ENCODE measurements at regions not wholly inside any gene's neighbourhood (a gene's known extent, or its start where the extent isn't known, plus 50 kb on each side); places are given as distances from the start of the nearest gene placed in this dataset. TPM values are rescaled to one million over a fixed set of nuclear protein-coding genes. Genes with fewer than 3 reads are reported as not detected.

GRCh38 chr12:53887881-53888280 lies 50.8 kb upstream of the HOXC13 start:
- intact Hi-C loops (cut with DNase I), result no loop called here
- Histone ChIP-seq H3K4me3 (no peak overlapping the region), H3K9me3 (no peaks in the 10 kb centered on the region), H3K27ac (no peak overlapping the region), H3K4me1 (ENCODE audit: insufficient read depth) (no peaks in the 10 kb centered on the region), H3K36me3 (no peaks in the 10 kb centered on the region), H3K27me3 (no peaks in the 10 kb centered on the region)
- TF ChIP-seq, protein P1, sequence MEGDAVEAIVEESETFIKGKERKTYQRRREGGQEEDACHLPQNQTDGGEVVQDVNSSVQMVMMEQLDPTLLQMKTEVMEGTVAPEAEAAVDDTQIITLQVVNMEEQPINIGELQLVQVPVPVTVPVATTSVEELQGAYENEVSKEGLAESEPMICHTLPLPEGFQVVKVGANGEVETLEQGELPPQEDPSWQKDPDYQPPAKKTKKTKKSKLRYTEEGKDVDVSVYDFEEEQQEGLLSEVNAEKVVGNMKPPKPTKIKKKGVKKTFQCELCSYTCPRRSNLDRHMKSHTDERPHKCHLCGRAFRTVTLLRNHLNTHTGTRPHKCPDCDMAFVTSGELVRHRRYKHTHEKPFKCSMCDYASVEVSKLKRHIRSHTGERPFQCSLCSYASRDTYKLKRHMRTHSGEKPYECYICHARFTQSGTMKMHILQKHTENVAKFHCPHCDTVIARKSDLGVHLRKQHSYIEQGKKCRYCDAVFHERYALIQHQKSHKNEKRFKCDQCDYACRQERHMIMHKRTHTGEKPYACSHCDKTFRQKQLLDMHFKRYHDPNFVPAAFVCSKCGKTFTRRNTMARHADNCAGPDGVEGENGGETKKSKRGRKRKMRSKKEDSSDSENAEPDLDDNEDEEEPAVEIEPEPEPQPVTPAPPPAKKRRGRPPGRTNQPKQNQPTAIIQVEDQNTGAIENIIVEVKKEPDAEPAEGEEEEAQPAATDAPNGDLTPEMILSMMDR (IDR thresholded peaks at IDR 0.05), result no peak
- no peak for TF ChIP-seq POLR2A (IDR thresholded peaks at IDR 0.05)
- no peak for TF ChIP-seq EP300 (IDR thresholded peaks at IDR 0.05)
- 60 to 81% (median 80%) methylated on average over 2 of the region's 2 CpGs for WGBS, 3 donors
- no peak for DNase-seq

Small RNAs in the stretch of these regions (small RNA-seq; reads per million reads assigned to genes)
- not detected for gene RN7SKP289

Measured in ovary (tissue), 7 donors.